Uterus (tissue), 2 donors: ENCODE measurements at regions not wholly inside any gene's neighbourhood (a gene's known extent, or its start where the extent isn't known, plus 50 kb on each side); places are given as distances from the start of the nearest gene placed in this dataset.

ENCODE experiments used
- CTCF ChIP-seq, 4 experiments: fragments of 200-600 bp in 2 of 4; fragments of 450-650 bp in 2 of 4; sonication (generic) in 2 of 4; IDR thresholded peaks; one replicate each; pipeline ENCODE4 v1.5.1; 2016 to 2019; ENCODE audit warnings: antibody characterized with exemption in 4 of 4, mild to moderate bottlenecking in 2 of 4, moderate library complexity in 1 of 4
- POLR2A ChIP-seq, 2 donors: fragments of 450-650 bp; IDR thresholded peaks; one replicate each; pipeline ENCODE4 v1.6.1; 2016; ENCODE audit warnings: antibody characterized with exemption in 2 of 2, mild to moderate bottlenecking in 1 of 2, moderate library complexity in 1 of 2

- TF ChIP-seq POLR2A (IDR thresholded peaks at IDR 0.05) (no peak), CTCF (IDR thresholded peaks at IDR 0.05) (no peak)
These were observed 263.2 kb upstream of the RGS18 start for GRCh38 chr1:191895049-191895448.
